ENCODE measurements at regions not wholly inside any gene's neighbourhood (a gene's known extent, or its start where the extent isn't known, plus 50 kb on each side); places are given as distances from the start of the nearest gene placed in this dataset.
"Not testable (repeated sequence)": the region's sequence is repeated elsewhere in the genome, so short reads cannot be mapped to it uniquely, and the experiment has no call there.

DNA sequence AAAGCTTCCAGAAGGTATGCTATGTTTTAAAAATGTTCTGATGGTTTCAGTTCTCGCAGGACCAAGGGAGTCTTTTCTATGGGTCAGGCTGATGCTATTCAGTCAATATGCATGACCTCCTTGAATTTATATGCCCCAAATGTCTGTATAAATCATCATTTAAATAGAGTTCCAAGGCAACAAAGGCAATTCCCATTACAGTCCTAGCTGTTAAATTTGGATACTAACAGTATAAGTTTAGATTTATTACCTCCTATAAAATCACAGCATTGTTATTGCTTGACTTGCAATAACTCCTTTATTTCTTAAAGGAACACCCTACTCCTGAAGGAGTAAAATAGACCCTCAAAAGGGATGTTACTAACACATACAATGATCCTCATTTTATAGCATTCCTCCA is 387.7 kb upstream of the CHD1 start:
- no peak for DNase-seq (ENCODE audit: low read depth, low spot score)

DNA sequence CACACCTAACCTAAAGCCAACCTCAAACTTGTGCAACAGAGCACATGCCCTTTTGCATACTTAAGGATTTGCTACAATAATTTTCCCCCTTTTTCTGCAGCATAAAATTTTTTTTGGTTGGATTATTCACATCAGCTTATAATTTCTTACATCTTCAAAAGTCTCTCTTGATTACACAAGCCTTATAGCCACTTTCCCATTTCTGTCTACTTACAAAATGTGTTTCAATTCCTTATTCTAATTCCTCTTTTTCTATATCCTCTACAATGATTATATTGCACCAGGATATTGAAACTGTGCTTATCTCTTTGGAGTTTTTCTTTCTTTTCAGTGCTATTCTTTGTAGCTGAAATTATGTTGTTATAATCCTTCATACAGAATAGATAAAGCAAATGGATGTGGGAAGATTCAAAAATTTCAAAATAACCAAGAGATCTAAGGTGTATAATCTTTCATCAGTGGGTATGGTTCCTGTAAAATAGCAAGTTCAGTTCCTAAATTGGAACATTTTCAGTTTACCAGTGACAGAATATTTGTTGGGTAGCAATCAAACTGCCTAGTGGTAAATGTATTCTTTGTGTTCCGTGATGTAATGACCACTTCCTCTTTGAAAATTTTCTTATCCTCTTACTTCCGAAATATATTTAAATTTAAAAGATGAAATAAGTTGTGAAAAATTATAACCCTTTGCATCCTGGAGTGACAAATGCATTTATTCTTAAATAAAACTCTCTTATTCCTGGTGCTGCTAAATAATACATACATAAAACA is 386.8 kb upstream of the CHD1 start:
- DNase-seq (ENCODE audit: low read depth, low spot score) = no peak

DNA sequence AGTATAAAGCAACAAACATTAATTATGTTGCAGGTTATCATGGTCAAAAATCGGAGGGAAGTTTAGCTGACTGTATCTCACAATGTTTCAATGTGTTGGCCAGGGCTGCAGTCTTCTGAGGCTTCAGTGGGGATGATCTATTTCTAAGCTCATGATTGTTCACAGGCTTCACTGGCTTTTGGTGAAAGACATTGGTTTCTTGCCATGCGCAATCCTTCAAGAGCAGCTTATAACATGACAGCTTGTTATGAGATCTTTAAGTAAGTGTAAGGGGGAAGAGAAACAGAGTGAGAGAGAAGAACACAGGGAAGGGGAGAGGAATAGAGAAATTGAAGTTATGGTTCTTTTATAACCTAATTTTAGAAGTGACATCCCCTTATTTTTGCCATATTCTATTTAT is 385.9 kb upstream of the CHD1 start:
- DNase-seq (ENCODE audit: low read depth, low spot score) = no peak

DNA sequence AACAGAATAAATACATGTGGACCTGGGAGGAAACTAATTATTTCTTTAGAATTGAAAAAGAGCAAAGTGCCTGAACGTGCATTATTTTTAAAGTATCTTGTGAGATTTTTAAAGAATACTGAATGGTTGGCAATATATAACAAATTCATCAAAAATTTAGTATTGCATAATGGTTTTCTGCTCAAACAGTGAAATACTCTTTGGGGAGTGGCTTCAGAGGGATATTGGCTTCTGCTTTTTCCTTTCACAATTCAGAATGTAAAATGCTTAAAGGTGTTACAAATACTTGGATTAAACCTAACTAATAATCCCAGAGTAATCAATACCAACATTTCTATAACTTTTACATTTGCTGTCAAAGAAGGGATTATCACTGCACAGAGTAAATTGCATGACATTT is 379.3 kb upstream of the CHD1 start:
- DNase-seq (ENCODE audit: low read depth, low spot score) = no peak

DNA sequence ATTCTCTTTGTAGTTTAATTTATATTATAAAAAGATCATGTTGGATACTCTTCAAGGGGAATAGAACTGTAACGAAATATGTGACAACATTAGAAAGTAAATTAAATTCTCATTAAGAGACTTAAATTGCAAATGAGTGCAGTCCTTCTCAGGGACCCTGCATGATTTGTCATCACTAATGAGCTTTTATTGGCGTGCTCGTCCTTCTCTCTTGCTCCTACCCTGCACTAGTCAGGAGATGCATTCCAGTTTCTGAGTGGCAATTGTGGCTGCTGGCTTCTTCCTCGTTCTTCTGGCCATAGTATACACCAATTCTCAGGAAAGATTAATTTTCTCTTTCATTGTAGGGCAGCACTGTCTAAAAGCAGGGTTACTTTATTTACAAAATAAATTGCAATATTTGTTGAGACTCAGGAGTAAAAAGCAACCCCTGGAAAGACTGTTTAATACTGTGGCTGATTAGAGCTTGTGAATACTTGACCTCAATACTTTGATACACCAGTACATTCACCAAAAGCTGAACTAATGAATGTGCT is 376.3 kb upstream of the CHD1 start:
- DNase-seq (ENCODE audit: low read depth, low spot score) = no peak

DNA sequence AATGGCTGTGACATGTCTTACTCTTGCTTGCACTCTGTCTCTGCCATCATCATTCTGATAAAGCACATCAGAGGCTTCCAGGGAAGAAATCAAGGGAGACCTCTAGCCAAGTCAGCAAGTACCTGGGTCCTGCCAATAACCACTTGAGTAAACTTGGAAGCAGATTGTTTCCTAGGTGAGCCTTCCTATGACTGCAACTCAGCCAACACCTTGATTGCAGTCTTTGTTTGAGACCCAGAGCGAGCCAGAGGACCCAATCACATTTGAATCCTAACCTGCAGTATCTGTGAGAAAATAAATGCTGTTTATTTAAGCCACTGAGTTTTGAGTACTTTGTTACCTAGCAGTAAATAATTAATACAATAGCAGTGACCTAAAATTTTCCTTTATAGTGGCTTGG is 356.8 kb upstream of the CHD1 start:
- no peak for DNase-seq (ENCODE audit: low read depth, low spot score)

DNA sequence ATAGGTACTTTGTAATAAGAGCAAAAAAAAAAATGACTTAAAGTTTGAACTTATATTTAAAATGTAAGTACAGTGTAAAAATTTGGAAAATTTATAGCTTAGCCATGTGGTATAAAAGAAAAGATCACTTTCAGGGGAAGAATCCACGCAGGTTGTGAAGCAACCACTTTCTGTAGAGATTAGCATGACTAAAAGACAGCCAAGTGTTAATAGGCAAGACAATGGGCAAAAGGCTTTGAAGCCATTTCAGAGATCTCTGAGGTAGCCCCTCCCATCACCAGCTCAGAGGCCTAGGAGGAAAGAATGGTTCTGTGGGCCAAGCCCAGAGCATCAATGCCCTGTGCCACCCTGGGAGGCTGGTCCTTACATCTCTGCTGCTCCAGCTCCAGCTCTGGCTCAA is 346.3 kb upstream of the CHD1 start:
- peak; percentile 5 for DNase-seq (ENCODE audit: low read depth, low spot score)

DNA sequence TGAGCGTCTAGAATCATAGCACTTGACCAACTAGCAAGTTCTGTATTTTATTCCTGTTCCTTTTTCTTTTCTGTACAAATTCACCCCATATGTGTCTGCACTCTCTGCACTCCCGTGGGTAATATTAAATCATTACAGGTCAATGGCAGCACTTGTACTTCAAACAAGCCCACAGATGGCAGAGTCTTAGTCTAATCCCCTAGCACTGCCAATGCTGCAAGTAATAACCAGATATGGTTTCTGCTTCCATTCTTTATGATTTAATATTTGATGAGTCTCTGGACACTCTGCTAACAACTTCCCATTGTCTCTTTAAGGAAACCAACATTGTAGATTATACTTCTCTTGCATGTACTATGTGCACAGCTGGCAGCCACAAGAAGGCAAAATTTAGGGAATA is 343.8 kb upstream of the CHD1 start:
- DNase-seq (ENCODE audit: low read depth, low spot score) = no peak

DNA sequence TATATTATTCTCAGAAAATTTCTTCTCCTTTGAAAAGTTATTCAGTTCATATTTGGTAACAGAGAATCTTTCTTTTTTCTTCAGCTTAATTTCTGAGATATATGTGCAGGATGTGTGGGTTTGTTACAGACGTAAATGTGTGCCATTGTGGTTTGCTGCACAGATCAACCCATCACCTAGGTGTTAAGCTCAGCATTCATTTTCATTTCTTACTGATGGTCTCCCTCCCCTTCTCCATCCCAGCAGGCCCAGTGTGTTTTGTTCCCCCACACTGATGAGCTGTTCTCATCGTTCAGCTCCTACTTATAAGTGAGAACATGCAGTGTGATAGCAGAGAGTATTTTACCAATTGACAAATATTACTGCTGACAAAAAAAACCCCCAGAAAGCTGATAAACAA is 330.0 kb upstream of the CHD1 start:
- DNase-seq (ENCODE audit: low read depth, low spot score) = no peak

DNA sequence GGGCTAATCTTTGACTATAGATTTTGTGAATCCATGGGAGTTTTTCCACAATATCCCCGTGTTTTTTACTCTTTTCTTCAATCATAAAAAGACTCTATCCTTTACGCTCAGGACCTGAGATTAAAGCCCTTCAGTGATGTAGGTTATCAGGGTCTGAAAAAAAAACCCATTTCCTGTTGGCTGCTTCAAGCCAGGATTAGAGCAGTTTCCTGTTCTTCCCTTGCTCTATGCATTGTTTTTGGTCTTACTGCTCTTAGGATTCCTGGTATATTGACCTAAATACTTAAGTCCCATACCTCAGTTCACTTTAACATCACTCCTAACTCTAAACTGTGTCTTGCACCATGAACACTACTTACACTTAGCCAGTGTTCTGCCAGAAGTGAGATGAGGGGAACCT is 319.3 kb upstream of the CHD1 start:
- DNase-seq (ENCODE audit: low read depth, low spot score) = no peak

DNA sequence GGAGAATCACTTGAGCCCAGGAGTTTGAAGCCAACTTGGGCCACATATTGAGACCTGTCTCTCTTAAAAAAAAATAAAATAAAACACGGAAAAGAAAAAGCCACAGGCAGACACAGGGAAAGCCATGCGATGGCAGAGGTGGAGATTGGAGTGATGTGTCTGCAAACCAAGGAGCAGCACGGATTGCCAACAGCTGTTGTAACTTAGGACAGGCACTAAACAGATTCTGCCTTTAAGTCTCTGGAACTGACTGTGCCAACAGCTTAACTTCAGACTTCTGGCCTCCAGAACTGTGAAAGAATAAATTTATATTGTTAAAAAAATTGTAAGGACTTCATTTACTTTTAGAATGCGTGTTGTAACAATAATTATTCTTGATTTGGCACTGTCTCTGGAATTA is 318.5 kb upstream of the CHD1 start:
- DNase-seq (ENCODE audit: low read depth, low spot score) = no peak

DNA sequence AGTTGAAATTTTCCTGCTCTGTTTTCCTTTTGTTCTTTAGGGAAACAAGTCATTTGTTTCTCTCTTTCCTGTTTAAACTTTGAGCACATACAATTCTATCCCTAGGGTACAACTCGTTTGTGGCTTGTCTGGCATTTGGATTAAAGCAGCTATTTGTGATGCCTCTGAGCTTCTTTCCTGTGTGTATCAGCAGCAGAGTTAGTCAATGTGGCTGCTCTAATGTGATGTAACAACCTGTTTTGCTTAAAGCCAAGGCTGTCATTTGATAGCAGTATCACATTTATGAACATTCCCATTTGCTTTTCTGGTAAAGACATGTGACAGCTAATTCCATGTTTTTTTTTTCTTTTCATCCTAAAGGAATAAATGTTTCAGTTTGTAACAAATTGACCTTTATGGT is 314.3 kb upstream of the CHD1 start:
- no peak for DNase-seq (ENCODE audit: low read depth, low spot score)

DNA sequence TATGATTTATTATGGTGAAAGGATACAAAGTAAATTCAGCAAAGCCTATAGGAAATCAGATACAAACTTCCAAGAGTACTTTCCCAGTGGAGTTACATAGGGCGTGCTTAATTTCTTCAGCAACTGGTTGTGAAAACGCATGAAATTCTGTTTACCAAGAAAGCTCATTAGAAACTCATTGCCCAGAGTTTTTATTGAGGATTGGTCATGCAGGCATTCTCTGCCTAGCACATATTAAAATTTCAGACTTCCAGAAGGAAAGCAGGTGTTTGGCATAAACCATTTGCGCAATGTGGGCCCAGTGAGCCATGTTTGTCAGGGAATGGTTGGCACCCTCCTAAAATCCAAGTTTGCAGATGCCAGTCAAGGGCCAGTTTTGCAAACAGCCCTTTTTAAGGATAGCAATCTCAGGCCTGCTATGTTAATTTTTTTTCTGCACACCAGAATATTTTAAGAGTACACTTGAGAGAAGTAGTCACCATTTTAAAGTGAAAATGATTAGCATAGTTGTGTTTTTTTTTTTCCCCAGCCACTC is 311.1 kb upstream of the CHD1 start:
- no peak for DNase-seq (ENCODE audit: low read depth, low spot score)

DNA sequence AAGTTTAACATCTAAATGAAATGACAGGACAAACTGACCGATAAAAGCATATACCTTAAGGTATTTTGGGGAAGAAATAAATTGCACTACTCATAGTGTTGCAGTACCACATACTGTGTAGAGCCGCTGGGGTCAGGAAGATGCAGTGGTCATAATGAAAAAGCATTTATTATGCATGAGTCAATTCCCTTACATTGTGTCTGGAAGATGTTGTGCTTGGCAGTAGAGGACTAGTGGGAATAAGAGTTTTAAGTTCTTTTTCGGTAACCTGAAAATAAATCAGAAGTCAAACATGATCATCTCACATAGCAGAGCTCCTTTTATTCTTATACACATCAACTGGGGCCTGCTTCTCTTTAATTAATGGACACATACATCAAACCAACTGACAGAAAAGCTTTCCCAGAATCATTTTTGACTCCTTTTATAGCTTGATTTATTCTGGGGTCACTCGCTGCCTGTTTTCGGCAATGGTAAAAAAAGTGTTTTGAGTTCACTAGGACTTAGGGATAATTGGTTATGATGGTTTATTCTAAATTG is 262.5 kb upstream of the CHD1 start:
- no peak for DNase-seq (ENCODE audit: low read depth, low spot score)

DNA sequence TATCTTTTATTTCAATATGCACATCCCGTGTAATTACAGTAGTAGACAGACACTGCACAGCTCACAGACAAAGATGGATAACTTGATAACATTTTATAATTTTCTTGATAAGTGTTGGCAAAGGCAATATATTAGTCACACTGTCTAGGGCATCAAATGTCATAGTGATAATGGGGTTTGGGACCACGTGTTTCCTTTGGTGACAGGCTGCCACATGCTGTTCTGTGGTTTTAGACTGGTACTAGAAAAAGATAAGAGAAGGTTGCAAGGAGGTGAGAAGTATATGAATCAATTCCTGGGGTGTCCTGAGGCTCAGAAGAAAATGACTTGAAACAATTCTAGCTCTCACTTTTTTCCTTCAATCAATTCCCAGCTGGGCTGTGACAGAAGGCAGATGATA is 258.8 kb upstream of the CHD1 start:
- DNase-seq (ENCODE audit: low read depth, low spot score) = no peak

DNA sequence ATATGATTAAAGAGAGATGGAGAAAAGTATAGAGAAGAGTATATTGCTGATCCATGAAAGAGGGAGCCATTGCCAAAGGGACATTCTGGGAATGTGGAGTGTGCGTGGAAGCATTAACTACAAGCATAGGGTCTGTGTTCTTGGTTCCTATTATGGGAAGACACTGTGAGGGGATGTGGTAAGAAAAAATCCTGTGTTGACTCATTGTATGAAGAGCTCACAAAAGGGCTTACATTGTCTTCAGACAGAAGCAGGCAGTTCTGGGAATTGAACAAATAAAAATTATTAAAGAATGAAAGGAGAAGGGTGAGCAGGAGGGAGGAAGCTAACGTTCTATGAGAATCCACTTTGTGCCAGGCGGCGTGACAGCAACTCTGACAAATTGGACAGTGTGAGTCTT is 250.4 kb upstream of the CHD1 start:
- DNase-seq (ENCODE audit: low read depth, low spot score) = no peak

DNA sequence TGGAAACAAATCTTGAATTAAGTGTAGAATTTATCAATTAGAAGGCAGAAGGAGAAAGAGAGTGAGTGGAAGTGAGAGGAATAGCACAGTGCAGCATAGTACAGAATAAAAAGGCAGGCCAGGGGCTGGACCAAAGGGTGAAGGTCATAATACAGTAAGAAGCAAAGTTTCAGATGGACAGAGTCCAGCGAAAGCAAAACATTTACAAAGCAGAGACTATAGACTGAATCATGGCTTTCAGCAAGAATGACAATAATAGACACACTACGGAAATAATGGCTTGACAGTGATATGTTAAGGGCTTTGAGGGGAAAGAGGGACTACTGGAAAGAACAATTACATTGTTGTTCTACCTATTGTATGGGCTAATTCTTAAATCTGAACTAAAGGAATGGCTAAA is 249.0 kb upstream of the CHD1 start:
- no peak for DNase-seq (ENCODE audit: low read depth, low spot score)

DNA sequence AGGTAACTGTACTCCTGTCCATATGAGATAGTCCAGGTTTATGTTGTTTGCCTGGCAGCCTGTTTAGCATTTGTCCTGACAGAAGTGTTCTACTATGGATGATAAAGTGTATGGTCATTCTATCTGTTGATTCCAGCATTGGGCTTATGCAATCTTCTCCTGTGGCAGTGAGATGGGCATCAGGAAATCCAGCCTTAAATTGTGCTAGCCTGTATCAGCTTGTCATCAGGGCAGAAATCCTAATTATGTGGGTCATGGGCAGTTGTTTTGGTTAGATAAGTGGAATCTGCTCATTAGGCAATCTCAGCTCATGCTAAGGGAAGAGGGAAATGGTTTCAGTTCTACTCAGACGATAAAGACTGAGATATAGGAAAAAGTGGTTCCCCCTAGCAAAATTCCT is 247.4 kb upstream of the CHD1 start:
- DNase-seq (ENCODE audit: low read depth, low spot score) = no peak

DNA sequence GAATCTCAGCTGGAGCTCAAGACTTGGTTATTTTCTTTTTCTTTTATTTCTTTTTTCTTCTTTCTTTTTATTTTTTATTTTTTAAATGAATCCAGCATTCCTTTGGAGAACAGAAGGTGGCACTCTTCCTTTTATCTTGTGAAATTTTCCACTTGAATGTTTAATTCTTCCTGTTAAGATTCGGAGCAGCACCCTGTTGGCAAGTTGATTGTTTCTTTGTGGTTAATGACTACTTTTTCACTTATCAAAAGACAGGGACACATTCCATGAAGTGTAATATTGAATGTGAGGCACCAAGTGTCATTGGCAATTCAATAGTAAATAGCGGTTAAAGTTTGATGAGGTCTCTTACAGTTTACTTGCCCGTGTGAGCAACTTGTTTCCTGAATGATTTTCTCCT is 240.5 kb upstream of the CHD1 start:
- DNase-seq (ENCODE audit: low read depth, low spot score) = peak; percentile 12

DNA sequence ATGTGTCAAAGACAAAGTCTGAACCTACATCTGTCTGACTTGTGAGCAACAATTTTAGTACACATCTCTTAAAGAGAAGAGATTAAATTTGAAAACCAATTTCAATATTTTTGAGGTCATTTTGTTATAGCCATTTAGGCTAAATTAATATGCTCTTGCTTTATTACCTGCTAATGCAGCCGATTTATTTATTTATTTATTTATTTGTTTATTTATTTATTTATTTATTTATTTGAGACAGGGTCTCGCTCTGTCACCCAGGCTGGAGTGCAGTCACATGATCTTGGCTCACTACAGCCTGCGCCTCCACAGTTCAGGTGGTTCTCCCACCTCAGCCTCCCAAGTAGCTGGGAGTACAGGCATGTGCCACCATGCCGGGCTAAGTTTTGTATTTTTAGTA is 232.7 kb upstream of the CHD1 start:
- DNase-seq (ENCODE audit: low read depth, low spot score) = not testable (repeated sequence)

DNA sequence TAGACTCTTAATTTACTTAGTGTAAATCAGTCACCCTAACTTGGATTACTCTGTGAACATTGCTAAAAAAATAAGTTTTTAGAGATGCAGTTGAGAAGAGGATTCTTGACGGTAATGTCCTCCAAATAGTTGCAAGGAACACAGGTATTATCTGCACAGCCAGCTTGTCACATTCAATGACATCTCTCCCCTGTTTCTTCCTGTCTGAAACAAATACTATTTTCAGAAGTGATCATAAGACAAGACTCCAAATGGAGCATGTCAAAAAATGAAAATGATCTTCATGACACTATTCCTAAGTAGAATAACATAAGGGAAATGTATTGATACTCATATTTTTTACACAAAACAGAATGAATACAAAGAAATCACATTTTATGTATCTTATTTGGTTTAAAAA is 227.9 kb upstream of the CHD1 start:
- DNase-seq (ENCODE audit: low read depth, low spot score) = no peak

DNA sequence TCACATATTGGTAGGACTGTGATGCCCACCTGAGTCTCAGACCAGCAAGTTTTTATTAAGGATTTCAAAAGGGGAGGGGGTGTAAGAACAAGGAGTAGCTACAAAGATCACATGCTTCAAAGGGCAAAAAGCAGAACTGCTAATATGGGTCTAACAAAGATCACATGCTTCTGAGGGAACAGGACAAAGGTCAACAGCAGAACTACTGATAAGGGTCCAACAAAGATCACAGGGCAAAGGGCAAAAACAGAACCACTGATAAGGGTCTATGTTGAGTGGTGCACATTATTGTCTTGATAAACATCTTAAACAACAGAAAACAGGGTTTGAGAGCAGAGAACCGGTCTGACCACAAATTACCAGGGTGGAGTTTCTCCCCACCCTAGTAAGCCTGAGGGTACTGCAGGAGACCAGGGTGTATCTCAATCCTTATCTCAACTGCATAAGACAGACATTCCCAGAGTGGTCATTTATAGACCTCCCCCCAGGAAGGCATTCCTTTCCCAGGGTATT is 214.5 kb upstream of the CHD1 start:
- DNase-seq (ENCODE audit: low read depth, low spot score) = not testable (repeated sequence)

DNA sequence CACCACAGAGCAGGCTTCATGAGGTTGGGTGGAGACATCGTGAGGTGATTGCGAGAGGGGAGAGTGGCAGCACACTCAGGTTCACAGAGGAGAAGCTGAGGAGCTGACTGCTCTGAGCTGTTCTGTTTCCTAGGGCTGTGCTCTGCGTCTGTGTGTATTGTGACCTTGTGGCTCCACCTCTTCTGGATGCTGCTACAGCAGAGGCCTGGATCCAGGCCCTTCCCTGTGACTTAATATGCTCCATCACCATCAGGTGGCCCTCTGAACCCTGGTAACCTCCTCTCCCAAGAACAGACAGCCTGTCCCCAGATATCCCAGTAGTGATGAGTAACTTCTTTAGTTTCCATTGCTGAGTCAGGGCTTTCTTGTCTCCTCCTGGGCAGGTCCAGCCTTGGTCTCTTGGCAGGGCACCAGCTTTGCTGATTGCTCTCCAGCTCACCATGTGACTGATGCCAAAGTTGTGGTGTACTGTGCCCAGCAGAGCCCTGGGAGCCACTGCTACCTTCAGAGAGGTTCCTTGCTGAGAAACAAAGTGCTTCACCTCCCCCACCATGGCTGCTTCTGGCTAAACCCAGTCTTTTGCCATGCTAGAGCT is 212.8 kb upstream of the CHD1 start:
- DNase-seq (ENCODE audit: low read depth, low spot score) = peak; percentile 7
